ENCODE measurements at regions not wholly inside any gene's neighbourhood (a gene's known extent, or its start where the extent isn't known, plus 50 kb on each side); places are given as distances from the start of the nearest gene placed in this dataset.

GRCh38 chr2:194003911-194004310 lies 1653.1 kb upstream of the SLC39A10 start:
- no peak for DNase-seq (ENCODE audit: low read depth, low spot score)

- DNase-seq (ENCODE audit: low read depth, low spot score) = no peak
Measured at GRCh38 chr2:194002699-194003368, 1654.2 kb upstream of the SLC39A10 start.

- DNase-seq (ENCODE audit: low read depth, low spot score) = no peak
Measured at GRCh38 chr2:193990868-193991267, 1666.2 kb upstream of the SLC39A10 start.

GRCh38 chr2:193989645-193990044 lies 1667.4 kb upstream of the SLC39A10 start:
- no peak for DNase-seq (ENCODE audit: low read depth, low spot score)

GRCh38 chr2:193988784-193989183 lies 1668.2 kb upstream of the SLC39A10 start:
- DNase-seq (ENCODE audit: low read depth, low spot score) = no peak

GRCh38 chr2:193985272-193985671 lies 1671.8 kb upstream of the SLC39A10 start:
- DNase-seq (ENCODE audit: low read depth, low spot score) = no peak

- no peak for DNase-seq (ENCODE audit: low read depth, low spot score)
Measured at GRCh38 chr2:193980599-193980998, 1676.4 kb upstream of the SLC39A10 start.

- no peak for DNase-seq (ENCODE audit: low read depth, low spot score)
Measured at GRCh38 chr2:193973781-193974180, 1683.2 kb upstream of the SLC39A10 start.

GRCh38 chr2:193966590-193966989 lies 1690.4 kb upstream of the SLC39A10 start:
- peak; percentile 12 for DNase-seq (ENCODE audit: low read depth, low spot score)

GRCh38 chr2:193965263-193965662 lies 1691.8 kb upstream of the SLC39A10 start:
- no peak for DNase-seq (ENCODE audit: low read depth, low spot score)

GRCh38 chr2:193963472-193964119 lies 1693.4 kb upstream of the SLC39A10 start:
- peak; percentile 29 for DNase-seq (ENCODE audit: low read depth, low spot score)

GRCh38 chr2:193946806-193947205 lies 1710.2 kb upstream of the SLC39A10 start:
- DNase-seq (ENCODE audit: low read depth, low spot score) = no peak

GRCh38 chr2:193943406-193943960 lies 1713.5 kb upstream of the SLC39A10 start:
- no peak for DNase-seq (ENCODE audit: low read depth, low spot score)

GRCh38 chr2:193935114-193935513 lies 1721.9 kb upstream of the SLC39A10 start:
- no peak for DNase-seq (ENCODE audit: low read depth, low spot score)

GRCh38 chr2:193929131-193929530 lies 1727.9 kb upstream of the SLC39A10 start:
- DNase-seq (ENCODE audit: low read depth, low spot score) = no peak

- no peak for DNase-seq (ENCODE audit: low read depth, low spot score)
Measured at GRCh38 chr2:193907561-193907960, 1712.8 kb upstream of the TMEFF2 start.

- no peak for DNase-seq (ENCODE audit: low read depth, low spot score)
Measured at GRCh38 chr2:193900292-193900691, 1705.6 kb upstream of the TMEFF2 start.

GRCh38 chr2:193895226-193895625 lies 1700.5 kb upstream of the TMEFF2 start:
- DNase-seq (ENCODE audit: low read depth, low spot score) = peak; percentile 3

- DNase-seq (ENCODE audit: low read depth, low spot score) = no peak
Measured at GRCh38 chr2:193894081-193894480, 1699.3 kb upstream of the TMEFF2 start.

GRCh38 chr2:193891023-193891422 lies 1696.3 kb upstream of the TMEFF2 start:
- DNase-seq (ENCODE audit: low read depth, low spot score) = no peak

GRCh38 chr2:193885419-193885818 lies 1690.7 kb upstream of the TMEFF2 start:
- DNase-seq (ENCODE audit: low read depth, low spot score) = no peak

GRCh38 chr2:193883820-193884219 lies 1689.1 kb upstream of the TMEFF2 start:
- DNase-seq (ENCODE audit: low read depth, low spot score) = no peak

GRCh38 chr2:193876980-193877379 lies 1682.2 kb upstream of the TMEFF2 start:
- no peak for DNase-seq (ENCODE audit: low read depth, low spot score)
